AG04450 (cell line): ENCODE measurements at regions not wholly inside any gene's neighbourhood (a gene's known extent, or its start where the extent isn't known, plus 50 kb on each side); places are given as distances from the start of the nearest gene placed in this dataset.
A peak's percentile ranks its signal among the peaks of the same experiment; 100 is the strongest.

Experiments used
- CTCF ChIA-PET: fragments of 300-600, 350-600 bp; formaldehyde crosslinking; extraction: SDS; loops from one replicate; lab custom pipeline; 2022; ENCODE audit warnings: antibody characterized with exemption, inconsistent platforms; lab: Charles Lee
- POLR2A ChIA-PET: fragments of 350-600 bp; formaldehyde crosslinking; extraction: SDS; loops from one replicate; lab custom pipeline; 2021; ENCODE audit warnings: antibody characterized with exemption, inconsistent platforms; lab: Yijun Ruan, JAX
- DNase-seq: peaks from one replicate; pipeline ENCODE4 v3.0.0-alpha.2; 2011; ENCODE audit warnings: low read depth, low spot score
- H3K27ac ChIP-seq: one replicate; pipeline ENCODE4 v1.5.1; 2012; ENCODE audit warnings: low read depth, low read length, control low read depth
- H3K27me3 ChIP-seq: one replicate; pipeline ENCODE4 v1.6.0; 2012; ENCODE audit warnings: low read length; ENCODE audit not compliant: control insufficient read depth, insufficient read depth
- H3K4me3 ChIP-seq: 2 replicates; pipeline ENCODE4 v1.5.1; 2011; ENCODE audit warnings: mild to moderate bottlenecking, low read depth, low read length, control low read depth
- H3K9me3 ChIP-seq: 2 replicates; pipeline ENCODE4 v1.5.1; 2012; ENCODE audit warnings: low read length; ENCODE audit not compliant: control insufficient read depth, insufficient read depth
- CTCF ChIP-seq: IDR thresholded peaks from 2 replicates; pipeline ENCODE4 v1.5.1; 2011; ENCODE audit warnings: low read depth, low read length, control low read depth, inconsistent platforms

DNA sequence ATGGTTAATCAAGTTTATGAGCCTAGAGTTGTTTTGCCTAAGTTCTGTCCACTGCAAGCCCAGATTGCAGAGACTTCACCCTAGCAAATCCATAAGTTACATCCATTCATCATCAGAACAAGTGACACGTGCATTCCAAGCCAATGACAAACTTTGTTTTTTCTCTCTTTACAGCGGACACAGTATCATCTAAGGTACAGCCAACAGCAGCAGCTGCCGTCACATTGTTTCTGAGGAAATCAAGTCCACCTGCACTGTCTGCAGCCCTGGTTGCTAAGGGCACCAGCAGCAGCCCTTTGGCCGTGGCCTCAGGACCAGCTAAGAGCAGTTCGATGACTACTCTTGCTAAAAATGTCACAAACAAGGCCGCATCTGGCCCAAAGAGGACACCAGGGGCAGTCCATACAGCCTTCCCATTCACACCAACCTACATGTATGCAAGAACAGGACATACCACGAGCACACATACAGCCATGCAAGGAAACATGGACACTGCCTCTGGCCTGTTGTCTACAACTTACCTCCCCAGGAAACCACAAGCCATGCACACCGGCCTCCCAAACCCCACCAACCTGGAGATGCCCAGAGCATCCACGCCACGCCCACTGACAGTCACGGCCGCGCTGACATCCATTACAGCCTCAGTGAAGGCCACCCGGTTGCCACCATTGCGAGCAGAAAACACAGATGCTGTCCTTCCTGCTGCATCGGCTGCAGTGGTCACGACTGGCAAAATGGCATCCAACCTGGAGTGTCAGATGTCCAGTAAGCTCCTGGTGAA lies 155.8 kb downstream of the C11orf91 start:
- H3K27me3 ChIP-seq, result no peaks in the 10 kb centered on the region
- H3K9me3 ChIP-seq, result no peaks in the 10 kb centered on the region
- CTCF ChIA-PET, result interaction anchor here (1.1 to 2.6 kb wide), 6 partner anchors 33 to 198 kb away, joined by 3 to 14 read pairs (median 5); no protein-coding TSS in a partner anchor
- DNase-seq, result no peak
- no peak overlapping the region for H3K27ac ChIP-seq
- no peak overlapping the region for H3K4me3 ChIP-seq
- POLR2A ChIA-PET, result no interaction called here
- no peak for TF ChIP-seq CTCF

- DNase-seq, result no peak
- no peaks in the 10 kb centered on the region for H3K27me3 ChIP-seq
- POLR2A ChIA-PET, result interaction anchor here (1.1 kb wide), 1 partner anchor 9 kb away, joined by 4 read pairs; no protein-coding TSS in a partner anchor
- CTCF ChIA-PET, result interaction anchor here (1.1 to 2.6 kb wide), 6 partner anchors 34 to 199 kb away, joined by 3 to 14 read pairs (median 5); no protein-coding TSS in a partner anchor
- no peak for TF ChIP-seq CTCF
- H3K9me3 ChIP-seq, result no peaks in the 10 kb centered on the region
- no peak overlapping the region for H3K27ac ChIP-seq
- H3K4me3 ChIP-seq, result no peak overlapping the region
These were observed 156.8 kb downstream of the C11orf91 start for GRCh38 chr11:33543823-33544222.

DNA sequence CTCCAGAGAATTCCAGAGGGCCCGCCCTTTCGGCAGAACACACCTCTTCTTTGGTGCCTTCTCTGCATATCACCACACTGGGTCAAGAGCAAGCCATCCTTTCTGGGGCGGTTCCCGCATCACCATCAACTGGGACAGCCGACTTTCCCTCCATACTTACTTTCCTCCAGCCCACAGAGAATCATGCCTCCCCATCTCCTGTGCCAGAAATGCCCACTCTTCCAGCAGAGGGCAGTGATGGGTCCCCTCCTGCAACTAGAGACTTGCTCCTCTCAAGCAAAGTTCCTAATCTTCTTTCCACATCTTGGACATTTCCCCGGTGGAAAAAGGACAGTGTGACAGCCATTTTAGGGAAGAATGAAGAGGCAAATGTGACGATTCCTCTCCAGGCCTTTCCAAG lies 157.7 kb downstream of the C11orf91 start:
- ChIA-PET POLR2A (no interaction called here), CTCF (interaction anchor here (0.5 to 2.6 kb wide), 9 partner anchors 11 to 200 kb away, joined by 3 to 14 read pairs (median 4); no protein-coding TSS in a partner anchor)
- Histone ChIP-seq H3K27me3 (no peaks in the 10 kb centered on the region), H3K27ac (no peak overlapping the region), H3K4me3 (no peak overlapping the region), H3K9me3 (no peaks in the 10 kb centered on the region)
- TF ChIP-seq CTCF, result peak; percentile 72
- DNase-seq, result no peak

DNA sequence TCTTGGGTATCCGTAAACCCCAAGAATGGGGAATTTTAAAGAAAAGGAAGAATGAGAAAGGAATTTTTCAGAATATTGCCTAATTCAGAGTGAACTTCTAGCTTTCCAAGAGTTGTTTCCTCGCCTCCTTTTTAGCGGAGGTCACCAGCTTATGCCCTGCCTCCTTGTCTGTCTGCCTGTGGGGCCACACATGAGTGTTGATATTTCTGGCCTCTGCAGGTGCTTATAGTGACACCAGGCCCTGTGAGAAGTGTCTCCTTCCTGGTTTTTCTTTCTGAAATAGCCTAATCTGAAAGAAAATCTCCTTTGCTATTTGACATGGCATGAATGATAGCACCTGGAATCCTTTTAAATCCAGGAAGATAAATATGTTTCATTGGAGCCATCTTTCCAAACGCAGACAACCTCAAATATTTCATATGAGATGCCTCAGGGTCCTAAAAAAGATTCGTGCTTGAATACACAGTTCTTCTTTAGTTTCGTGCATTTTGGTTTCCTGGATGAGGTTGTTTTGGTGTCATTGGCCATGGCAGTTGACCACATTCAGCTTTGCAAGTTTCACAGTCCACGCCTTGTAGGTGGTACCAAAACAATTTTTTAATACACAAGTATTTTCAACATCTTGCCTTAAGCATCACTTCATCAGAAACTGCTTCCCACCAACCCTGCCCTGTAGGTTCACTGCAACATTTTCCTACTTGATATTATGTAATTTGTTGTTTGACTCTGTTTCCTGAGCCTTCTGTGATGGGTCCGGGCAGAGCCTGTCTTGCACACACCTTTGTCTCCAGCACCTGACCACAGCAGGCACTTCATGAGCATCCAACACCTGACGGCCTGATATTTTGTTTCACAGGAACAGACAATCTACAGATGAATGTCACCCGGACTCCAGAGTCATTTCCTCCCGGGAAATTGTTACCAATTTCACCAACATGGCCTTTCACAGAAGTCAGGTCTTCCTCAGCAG lies 159.4 kb downstream of the C11orf91 start:
- Histone ChIP-seq H3K27me3 (no peaks in the 10 kb centered on the region), H3K27ac (no peak overlapping the region), H3K4me3 (no peak overlapping the region), H3K9me3 (no peaks in the 10 kb centered on the region)
- POLR2A ChIA-PET, result no interaction called here
- DNase-seq, result no peak
- TF ChIP-seq CTCF, result no peak
- CTCF ChIA-PET, result interaction anchor here (0.5 to 1.8 kb wide), 4 partner anchors 9 to 201 kb away, joined by 3 to 8 read pairs (median 6); no protein-coding TSS in a partner anchor
